OCI-LY7 (cell line): ENCODE measurements at regions not wholly inside any gene's neighbourhood (a gene's known extent, or its start where the extent isn't known, plus 50 kb on each side); places are given as distances from the start of the nearest gene placed in this dataset.

Source experiments
- CTCF ChIP-seq: fragments of 200-600 bp; sonication (generic); conservative IDR thresholded peaks from 2 replicates; pipeline ENCODE4 v1.5.1; 2014; ENCODE audit warnings: mild to moderate bottlenecking, antibody characterized with exemption, low read length, moderate library complexity, mixed read lengths
- EZH2phosphoT487 ChIP-seq: fragments of 200-600 bp; sonication (generic); IDR thresholded peaks from 2 replicates; pipeline ENCODE4 v1.6.1; 2018; ENCODE audit warnings: low read depth, borderline replicate concordance, mild to moderate bottlenecking, mixed run types, antibody characterized with exemption, low read length, moderate library complexity, mixed read lengths

GRCh38 chr12:116435984-116436383 is 123.2 kb upstream of the MAP1LC3B2 start:
- TF ChIP-seq CTCF (no peak), EZH2phosphoT487 (no peak)
